Suprapubic skin (tissue), 3 donors: ENCODE measurements at regions not wholly inside any gene's neighbourhood (a gene's known extent, or its start where the extent isn't known, plus 50 kb on each side); places are given as distances from the start of the nearest gene placed in this dataset.

ENCODE experiments used
- POLR2AphosphoS5 ChIP-seq, 3 donors: sonication (generic); formaldehyde crosslinking; IDR thresholded peaks; one replicate each; pipeline ENCODE4 v1.6.1; 2017; ENCODE audit warnings: antibody characterized with exemption in 3 of 3
- TF ChIP-seq, protein P1 (sequence below), 2 donors: fragments of 200-600 bp in 1 of 2; fragments of 450-650 bp in 1 of 2; sonication (generic) in 1 of 2; IDR thresholded peaks; one replicate each; pipeline ENCODE4 v1.5.1; 2016 to 2019; ENCODE audit warnings: antibody characterized with exemption in 2 of 2, mild to moderate bottlenecking in 1 of 2, moderate library complexity in 1 of 2

DNA sequence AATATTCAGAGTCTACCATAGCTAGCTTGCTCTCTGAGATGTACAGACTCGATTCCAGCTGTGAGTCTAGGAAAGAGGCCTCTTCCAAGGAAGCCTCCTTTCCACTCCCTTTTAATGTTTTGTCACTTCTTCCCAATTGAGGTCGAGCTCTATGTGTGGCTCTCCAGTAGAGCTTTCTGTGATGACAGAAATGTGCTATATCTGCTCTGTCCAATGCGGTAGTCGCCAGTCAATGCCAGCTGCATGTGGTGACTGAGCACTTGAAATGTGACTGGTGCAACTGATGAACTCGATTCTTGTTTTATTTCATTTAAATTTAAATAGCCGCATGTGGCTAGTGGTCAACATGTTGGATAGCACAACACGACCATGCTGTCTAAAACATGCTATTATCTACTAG lies 387.0 kb upstream of the NRP1 start:
- no peak for TF ChIP-seq POLR2AphosphoS5 (IDR thresholded peaks at IDR 0.05)
- TF ChIP-seq, protein P1, sequence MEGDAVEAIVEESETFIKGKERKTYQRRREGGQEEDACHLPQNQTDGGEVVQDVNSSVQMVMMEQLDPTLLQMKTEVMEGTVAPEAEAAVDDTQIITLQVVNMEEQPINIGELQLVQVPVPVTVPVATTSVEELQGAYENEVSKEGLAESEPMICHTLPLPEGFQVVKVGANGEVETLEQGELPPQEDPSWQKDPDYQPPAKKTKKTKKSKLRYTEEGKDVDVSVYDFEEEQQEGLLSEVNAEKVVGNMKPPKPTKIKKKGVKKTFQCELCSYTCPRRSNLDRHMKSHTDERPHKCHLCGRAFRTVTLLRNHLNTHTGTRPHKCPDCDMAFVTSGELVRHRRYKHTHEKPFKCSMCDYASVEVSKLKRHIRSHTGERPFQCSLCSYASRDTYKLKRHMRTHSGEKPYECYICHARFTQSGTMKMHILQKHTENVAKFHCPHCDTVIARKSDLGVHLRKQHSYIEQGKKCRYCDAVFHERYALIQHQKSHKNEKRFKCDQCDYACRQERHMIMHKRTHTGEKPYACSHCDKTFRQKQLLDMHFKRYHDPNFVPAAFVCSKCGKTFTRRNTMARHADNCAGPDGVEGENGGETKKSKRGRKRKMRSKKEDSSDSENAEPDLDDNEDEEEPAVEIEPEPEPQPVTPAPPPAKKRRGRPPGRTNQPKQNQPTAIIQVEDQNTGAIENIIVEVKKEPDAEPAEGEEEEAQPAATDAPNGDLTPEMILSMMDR (IDR thresholded peaks at IDR 0.05), result no peak
